Embryonic facial prominence (tissue), 1 donor: ENCODE measurements at regions not wholly inside any gene's neighbourhood (a gene's known extent, or its start where the extent isn't known, plus 50 kb on each side); places are given as distances from the start of the nearest gene placed in this dataset.
"Not testable (repeated sequence)": the region's sequence is repeated elsewhere in the genome, so short reads cannot be mapped to it uniquely, and the experiment has no call there.

ENCODE experiments used
- DNase-seq: peaks from one replicate; pipeline ENCODE4 v3.0.0-alpha.2; 2016; ENCODE audit errors: extremely low spot score

DNA sequence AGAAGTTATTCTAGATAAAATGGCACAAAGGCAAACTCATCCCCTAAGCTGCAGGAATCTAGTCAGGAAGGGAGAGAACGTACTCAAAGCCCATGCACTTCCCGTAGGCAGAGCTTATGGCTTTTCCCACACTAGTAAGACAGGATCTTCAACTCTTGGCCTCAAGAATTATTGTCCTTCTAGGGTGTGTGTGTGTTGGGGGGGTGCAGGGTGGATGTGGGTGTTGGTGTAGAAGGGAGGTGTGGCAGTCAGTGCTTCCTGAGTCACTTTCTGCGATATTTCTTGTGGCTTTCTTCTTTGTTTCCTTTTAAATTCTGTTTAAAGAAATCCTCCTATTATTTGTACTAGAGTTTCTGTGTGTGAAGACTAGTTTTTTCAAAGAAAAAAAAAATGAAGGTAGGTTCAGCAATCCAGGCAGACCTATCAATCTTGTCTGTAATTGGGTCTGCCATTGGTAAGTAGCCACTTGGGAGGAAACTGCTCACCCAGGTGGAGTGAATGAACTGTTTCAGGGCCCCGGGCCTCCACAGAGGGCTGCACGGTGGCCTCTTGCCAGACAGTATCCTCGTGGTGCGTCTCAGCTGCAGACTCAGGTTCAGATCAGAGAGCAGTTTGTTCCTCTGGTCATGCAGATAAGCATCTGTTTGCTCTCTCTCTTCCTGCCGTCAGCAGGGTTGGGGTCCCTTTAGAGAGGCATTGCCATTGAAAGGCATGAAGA, 131.9 kb downstream of the NPR3 start:
- no peak for DNase-seq

DNA sequence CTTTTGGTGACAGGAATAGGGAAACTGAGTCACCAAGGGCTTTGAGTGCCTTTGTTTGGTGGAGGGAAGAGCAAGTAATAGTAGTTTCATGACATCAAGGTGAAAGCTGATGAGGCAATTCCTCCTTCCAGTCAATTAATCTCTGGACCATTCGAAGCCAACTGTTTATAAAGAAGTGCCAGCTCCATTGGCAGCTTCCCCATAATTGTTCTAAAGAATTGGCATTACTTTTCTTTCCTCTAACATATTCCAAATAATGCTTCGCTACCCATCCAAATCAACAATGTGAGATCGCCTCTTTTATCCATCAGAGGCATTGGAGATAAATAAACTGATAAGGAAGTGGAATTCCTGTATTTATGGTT, 132.4 kb downstream of the NPR3 start:
- no peak for DNase-seq

DNA sequence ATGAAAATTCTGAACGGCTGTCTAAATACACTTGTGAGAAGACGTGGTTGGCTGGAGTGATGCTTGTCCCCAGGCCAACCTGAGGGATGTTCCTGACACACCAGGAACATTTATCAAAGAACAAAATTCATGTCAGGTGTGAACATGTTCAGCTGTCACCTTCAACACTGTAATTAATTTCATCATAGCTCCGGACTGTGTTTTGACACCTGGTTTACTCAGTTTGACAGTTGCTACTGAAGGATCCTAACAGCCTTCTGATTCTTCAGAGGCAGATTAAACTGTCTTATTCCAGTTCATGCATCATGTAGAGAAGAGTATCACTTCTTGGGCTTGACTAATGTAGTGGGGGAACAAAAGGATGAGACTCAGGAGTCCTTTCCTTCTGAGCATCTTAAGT, 134.1 kb downstream of the NPR3 start:
- DNase-seq = no peak

DNA sequence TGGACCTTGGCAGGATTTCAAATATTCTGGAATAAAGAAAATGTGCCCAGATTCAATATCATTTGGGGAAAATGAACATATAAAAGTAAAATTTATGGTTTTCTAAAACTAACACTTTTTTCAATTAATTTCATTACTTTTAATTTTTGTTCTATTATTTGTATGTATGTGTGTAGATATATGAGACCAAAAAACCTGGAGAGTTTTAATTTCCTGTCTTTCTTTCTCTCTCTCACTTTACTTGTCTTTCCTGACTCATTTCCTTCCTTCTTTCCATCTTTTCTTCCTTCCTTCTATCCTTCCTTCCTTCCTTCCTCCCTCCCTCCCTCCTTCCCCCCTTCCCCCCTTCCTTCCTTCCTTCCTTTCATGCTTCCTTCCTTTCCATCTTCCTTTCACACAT, 137.0 kb downstream of the NPR3 start:
- no peak for DNase-seq

DNA sequence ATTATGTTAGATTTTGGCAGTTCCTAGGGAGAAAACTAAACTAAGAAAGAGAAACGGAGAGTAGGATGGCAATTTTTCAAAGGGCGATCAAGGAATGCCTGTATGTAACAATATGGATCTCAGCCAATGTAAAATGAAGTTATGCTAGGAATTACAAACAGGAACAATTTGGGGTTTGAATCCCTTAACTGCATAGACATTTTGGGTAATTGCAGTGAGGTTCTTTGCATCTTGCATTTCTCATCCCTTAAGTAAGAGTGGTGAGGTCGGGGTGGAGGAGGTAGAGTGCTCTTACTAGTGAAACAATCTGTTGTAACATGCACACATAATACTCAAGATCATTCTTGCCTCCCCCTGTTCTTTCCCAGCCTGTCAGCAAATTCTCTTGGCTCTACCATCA, 137.6 kb downstream of the NPR3 start:
- DNase-seq = no peak

DNA sequence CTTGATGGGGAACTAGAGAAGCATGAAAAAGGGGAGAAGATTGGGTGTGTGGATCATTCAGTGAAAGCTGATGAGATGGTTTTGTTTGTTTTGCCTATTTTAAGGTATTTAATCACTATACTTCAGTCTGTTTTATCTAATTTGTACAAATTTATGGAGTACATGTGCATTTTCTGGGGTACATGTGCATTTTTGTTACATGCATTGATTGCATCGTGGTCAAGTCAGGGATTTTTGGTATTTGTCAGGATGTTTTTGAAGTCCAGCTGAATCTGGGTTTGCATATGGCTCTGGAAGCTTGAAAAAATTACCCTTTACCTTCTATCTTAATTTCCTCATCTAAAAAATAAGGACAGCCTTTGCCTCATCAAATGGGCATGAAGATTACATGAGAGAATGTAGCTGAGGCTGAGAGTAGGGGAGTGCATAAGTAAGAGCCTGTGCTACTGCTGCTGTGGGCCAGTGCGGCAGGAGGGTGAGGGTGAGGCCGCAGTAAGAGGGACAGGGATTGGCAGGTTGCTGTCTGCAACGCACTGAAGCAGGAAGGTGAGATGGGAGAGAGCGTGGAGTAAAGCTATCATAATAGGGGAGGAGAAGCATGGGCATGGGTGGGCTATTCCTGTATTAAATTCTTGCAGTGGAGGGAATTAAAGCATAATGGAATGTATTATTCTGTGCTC, 139.8 kb downstream of the NPR3 start:
- DNase-seq = no peak

DNA sequence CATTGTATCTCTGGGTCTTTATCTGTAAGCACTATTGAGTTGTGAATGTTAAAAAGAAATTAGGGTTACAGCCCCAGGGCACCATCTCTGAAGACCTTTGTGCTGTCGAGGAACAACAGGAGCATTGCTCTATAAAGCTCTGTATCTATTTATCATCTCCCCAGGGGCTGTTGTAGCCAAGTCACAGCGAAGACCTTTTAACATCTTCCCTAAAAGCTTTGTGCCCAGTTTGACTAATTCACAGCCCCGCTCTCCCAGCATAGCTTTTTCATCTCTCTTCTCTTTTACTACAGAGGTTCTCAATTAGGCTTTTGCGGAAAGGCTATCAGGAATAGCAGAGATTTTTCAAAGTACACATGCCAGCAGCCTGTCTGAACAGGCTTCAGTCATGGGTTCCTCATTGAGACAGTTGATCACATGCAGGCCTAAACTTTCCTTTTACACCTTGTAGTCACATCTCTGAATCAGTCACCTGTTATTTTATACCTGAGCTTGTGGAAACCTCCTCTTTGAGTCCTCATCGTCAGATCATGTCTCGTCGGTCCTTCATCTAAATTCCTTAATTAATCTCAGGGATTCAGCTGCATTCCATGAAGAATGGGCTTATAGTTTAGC, 140.5 kb downstream of the NPR3 start:
- no peak for DNase-seq

DNA sequence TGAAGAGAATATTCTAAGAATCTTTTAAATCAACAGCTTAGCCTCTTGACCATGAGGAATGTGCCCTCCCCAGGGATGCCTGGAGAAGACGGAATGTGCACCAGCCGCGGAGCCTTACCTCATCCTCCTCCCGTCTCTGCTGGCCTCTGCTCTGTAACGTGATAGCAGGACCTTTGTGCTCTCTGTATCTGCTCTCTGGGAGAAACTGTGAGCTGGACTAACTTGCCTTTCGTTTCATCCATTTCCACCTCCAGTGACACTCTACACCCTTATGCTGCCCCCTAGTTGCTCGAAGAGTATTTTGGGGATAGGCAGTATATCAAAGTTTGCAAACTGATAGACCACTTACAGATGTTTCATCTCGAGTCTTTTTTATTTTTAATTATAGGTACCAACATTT, 141.4 kb downstream of the NPR3 start:
- no peak for DNase-seq

DNA sequence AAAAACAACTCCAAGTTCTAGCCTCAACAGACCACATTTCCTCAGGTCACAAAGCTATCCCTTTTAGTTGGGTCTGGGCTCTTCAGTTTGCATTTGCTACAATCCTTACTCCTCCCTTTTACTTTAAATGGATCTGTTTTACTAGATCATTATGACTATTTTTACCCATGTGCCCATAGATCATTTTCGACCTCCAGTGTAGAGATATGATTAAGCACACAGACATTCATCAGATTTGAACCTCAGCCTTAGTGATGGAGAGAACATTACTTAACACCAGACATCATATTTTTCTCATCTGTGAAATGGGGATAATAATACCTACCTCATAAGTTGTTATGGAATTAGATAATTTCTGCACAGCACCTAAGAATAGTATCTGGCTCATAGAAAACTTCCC, 141.9 kb downstream of the NPR3 start:
- DNase-seq = no peak

DNA sequence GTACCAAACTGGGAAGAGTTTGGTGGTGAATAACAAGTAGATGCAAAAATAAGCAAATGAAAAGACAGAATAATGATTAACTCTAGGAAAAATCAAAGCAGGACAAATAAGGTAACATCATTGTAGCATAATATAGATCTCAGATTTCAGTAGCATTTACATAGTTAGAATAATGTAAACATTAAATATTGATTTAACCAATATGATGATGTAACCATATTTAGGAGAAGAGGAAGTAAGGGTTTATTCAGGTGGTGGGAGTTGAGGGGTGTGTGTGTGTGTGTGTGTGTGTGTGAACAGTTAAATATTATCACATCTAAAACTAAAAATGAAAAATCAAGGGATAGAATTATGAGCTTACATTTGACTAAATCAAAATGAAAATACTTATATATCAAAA, 143.4 kb downstream of the NPR3 start:
- DNase-seq = no peak

DNA sequence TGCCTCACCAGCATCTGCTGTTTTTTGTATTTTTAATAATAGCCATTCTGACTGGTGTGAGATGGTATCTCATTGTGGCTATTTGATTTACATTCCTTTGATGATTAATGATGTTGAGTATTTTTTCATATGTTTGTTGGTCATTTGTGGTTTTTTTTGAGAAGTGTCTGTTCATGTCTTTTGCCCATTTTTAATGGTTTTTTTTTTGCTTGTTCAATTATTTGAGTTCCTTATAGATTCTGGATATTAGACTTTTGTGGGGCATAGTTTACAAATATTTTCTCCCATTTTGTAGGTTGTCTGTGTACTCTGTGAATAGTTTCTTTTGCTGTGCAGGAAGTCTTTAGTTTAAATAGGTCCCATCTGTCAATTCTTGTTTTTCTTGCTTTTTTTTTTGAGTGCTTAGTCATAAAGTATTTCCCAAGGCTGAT, 148.1 kb downstream of the NPR3 start:
- DNase-seq = no peak

DNA sequence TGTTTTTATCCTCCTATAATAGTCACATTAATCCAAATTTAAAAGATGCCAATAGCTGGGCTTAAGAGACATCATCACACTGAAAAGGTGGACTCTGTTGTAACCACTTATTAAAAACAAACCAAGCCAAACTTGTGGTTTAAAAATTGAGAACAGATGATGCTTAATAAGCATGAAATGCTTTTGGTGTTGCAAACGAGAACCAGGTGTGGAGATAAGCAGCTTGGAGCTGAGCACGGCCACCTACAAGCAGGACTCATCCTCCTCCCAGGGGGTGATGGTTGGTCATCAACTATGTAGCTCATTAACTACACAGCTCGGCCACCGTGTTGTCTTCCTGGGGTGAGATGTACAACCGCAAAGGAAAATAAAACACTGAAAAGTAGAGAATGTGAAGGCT, 154.4 kb downstream of the NPR3 start:
- no peak for DNase-seq

DNA sequence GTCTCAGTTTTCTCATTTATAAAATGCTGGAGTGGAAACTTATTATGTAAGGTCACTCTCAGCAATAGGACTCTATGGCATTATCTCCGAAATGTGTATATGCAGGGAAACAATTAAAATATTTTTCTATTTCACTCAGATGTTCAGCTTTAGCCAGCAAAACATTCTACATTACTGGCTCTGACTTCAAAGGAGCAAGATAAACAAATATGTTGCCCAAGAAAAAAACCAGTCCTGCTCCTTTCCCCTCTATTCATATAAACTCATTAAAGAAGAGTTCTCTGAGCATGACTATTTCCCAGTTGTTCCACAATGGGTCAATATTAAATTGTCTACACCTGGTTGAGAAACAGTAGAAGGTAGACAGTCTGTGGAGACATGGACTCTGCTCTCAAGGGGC, 155.0 kb downstream of the NPR3 start:
- no peak for DNase-seq

DNA sequence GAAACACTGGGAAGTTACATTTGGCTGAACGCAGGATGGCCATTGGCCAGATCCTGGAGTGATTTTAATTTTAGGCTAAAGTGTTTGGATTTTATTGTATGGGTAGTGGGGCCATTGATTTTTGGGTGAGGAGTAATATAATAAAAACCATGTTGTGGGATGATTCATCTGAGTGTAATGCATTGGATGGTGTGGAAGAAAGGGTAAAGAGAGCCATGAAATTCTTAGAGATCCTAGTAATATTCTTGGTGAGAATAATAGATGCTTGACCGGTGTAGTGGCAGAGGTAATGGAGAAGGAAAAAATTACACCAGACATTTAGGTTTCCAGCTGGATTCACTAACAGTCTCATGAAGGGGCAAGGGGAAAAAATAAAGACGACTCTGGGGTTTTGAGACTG, 158.1 kb downstream of the NPR3 start:
- no peak for DNase-seq

DNA sequence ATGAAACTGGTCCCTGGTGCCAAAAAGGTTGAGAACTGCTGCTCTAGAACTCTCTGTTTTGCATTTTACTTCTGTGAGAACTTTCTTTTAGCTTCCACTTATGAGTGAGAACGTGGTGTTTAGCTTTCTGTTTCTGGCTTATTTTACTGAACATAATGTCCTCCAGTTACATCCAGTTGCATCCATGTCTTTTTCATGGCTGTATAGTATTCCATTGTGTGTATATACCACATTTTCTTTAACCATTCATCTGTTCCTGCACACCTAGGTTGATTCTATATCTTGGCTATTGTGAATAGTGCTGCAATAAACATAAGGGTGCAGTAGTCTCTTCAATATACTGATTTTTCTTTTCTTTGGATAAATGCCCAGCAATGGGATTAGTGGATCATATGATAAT, 165.7 kb downstream of the NPR3 start:
- DNase-seq = no peak

DNA sequence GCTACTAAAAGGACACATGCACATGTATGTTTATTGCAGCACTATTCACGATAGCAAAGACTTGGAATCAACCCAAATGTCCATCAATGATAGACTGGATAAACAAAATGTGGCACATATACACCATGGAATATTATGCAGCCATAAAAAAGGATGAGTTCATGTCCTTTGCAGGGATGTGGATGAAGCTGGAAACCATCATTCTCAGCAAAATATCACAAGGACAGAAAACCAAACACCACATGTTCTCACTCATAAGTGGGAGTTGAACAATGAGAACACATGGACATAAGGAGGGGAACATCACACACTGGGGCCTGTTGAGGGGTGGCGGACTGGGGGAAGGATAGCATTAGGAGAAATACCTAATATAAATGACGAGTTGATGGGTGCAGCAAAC, 168.2 kb downstream of the NPR3 start:
- not testable (repeated sequence) for DNase-seq

DNA sequence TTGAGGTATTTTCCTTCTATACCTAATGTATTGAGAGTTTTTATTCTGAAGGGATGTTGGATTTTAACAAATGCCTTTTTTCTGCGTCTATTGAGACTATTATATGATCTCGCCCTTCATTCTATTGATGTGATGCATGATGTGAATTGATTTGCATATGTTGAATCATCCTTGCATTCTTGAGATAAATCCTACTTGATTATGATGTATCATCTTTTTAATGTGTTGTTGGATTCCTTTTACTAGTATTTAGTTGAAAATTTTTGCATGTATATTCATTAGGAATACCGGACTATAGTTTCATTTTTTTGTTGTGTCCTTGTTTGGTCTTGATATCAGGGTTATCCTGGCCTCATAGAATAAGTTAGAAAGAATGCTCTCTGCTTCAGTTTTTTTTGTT, 169.7 kb downstream of the NPR3 start:
- DNase-seq = no peak

DNA sequence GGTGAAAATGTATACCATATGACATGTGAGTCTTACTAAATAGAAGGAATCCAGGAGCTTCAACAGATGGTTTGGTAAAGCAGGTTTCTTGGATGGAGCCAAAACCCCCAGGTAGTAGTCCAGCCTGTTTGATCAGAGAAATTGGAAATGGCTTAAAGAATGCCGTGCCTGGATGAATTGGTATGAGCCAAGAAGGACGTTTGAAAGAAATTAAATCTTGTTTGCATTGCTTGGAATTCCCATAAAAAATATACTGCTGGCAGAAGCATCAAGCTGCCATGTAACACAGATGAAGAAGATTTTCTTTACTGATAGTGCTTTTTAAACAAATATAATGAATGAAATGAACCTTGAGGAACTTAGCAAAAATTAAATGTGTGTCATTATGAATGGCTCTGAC, 176.3 kb downstream of the NPR3 start:
- DNase-seq = no peak

DNA sequence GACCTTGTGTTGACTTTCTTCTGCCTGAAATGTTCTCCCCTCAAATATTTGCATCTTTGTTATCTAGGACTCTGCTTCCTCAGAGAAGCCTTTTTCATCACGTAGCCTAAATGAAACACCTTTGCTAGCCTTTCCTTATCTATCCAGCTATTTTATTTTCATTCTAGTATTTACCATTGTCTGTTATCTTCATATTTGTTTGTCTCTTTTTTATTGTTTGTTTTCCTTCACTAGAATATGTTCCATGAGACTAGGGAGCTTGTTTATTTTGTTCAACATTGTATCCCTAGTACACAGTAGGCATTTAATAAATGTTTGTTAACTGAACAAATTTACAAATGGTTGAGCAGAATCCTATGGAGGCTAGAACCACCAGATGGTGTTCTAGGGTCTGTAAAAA, 178.0 kb downstream of the NPR3 start:
- no peak for DNase-seq

DNA sequence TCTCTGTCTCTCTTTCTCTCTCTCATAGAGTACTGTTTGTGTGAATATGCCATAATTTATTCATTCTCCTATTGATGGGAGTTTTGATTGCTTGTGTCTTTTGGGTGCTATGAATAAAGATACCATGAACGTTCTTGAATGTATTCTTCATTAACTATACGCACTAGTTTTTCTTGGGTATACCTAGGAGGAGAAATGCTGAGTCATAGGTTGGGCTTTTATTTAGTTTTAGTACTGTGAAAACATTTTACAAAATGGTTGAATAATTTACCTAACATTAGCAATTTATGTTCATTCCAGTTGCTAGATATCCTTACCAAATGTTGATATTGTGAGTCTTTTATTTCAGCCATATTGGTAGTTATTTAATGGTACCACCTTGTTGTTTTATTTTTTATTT, 192.5 kb downstream of the NPR3 start:
- no peak for DNase-seq

DNA sequence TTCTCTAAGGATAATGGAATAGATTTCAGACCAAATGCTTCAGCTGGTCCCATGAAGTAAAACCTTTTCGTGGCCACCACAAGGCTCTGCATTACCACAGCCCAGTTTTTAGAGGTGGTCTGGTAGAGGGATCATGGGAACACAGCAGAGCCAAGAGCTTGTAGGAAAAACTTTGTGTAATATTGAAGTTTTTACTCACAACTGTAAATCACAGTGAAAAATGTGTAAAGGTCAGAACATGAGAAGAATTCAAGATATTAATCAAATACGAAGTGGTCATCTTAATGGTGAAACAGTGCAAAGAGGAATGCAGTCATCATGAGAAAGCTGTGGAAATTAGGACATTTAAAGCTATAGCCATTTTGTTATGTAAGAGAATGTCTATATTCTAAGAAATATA, 197.5 kb downstream of the NPR3 start:
- DNase-seq = no peak

DNA sequence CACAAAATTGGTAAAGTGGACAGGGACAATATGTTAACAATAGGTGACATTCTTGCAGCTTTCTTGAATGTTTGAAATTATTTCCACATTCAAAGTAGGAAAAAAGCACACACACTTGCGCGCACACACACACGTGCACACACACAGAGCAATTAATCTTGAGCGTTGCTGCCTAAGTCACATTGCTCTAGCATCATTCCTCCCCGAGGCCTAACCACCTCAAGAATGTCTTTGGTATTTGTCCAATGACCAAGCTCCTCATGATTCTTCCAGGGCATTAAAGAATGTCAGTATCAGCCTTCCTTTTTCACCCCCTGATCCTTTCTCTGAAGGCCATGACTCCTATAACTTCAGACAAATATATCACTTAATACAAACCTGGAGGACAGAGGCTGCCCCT, 198.1 kb downstream of the NPR3 start:
- no peak for DNase-seq

DNA sequence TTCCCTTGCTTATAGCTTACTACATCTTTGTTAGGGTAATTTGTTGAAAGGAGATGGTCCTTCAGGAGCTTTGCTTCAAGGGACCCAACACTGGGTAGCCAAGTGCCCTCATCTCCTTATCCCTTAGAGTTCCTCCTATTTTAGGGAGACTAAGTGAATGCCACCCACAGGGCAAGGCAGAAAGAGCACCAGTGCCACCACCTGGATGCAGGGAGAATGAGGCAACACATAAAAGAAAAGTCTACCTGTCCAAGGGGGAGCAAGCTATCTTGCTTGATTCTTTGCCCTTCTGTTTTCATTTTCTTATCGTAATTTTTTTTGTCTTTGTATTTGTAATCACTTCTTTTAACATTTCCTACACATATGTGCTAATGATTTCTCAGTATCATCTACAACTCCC, 205.5 kb downstream of the NPR3 start:
- DNase-seq = no peak

DNA sequence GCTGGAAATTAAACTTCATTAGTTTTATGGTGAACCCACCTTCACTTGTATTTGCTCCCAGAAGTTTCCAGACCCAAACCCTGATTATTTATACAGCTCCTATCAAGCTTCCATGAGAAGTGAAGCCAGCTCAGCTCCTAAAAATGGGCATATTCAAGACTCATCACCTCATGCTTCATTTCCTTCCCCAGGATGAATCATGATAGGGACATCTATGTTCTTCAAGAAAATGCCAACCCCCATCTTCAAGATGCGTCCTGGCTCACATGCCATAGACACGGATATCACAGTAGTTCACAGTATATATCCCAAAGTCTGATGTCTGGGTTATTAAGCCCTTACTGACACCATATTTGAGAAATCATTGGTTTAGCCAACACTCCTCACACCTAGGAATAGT, 217.6 kb downstream of the NPR3 start:
- no peak for DNase-seq
